Stomach (tissue), 8 donors: ENCODE measurements at regions not wholly inside any gene's neighbourhood (a gene's known extent, or its start where the extent isn't known, plus 50 kb on each side); places are given as distances from the start of the nearest gene placed in this dataset.
A peak's percentile ranks its signal among the peaks of the same experiment; 100 is the strongest.

Experiments used
- DNase-seq, 2 donors: peaks; one replicate each; pipeline versions ENCODE4 v3.0.0 to v3.0.0-alpha.2; 2013 to 2019
- H3K27ac ChIP-seq, 5 donors: fragments of 200-600 bp in 4 of 5; sonication (generic) in 4 of 5; one replicate each; pipeline ENCODE4 v1.5.1; 2013 to 2019; ENCODE audit warnings: mild to moderate bottlenecking in 1 of 5, moderate library complexity in 1 of 5
- H3K27me3 ChIP-seq, 3 donors: fragments of 200-600 bp; sonication (generic); one replicate each; pipeline ENCODE4 v1.5.1; 2017 to 2019; ENCODE audit warnings: mixed run types in 1 of 3
- H3K36me3 ChIP-seq, 4 donors: fragments of 200-600 bp; sonication (generic); 1 replicate in 3 of 4; 2 replicates in 1 of 4; pipeline ENCODE4 v1.5.1; 2016 to 2019
- H3K4me1 ChIP-seq, 4 donors: fragments of 200-600 bp; sonication (generic); one replicate each; pipeline ENCODE4 v1.5.1; 2016 to 2019
- H3K4me3 ChIP-seq, 4 donors: fragments of 200-600 bp; sonication (generic) in 3 of 4; one replicate each; pipeline ENCODE4 v1.5.1; 2016 to 2019; ENCODE audit warnings: mild to moderate bottlenecking in 1 of 4
- H3K9me3 ChIP-seq, 4 donors: fragments of 200-600 bp; sonication (generic); one replicate each; pipeline ENCODE4 v1.5.1; 2016 to 2019
- CTCF ChIP-seq, 7 experiments: fragments of 450-650 bp in 4 of 7; fragments of 200-600 bp in 3 of 7; sonication (generic) in 3 of 7; IDR thresholded peaks; one replicate each; pipeline ENCODE4 v1.5.1; 2016 to 2019; ENCODE audit warnings: antibody characterized with exemption in 7 of 7, control low read depth in 2 of 7, mild to moderate bottlenecking in 1 of 7
- EP300 ChIP-seq: sonication (generic); formaldehyde crosslinking; IDR thresholded peaks from one replicate; pipeline ENCODE4 v1.6.1; 2017; ENCODE audit warnings: antibody characterized with exemption
- POLR2A ChIP-seq, 4 donors: fragments of 450-650 bp; IDR thresholded peaks; one replicate each; pipeline ENCODE4 v1.6.1; 2016; ENCODE audit warnings: antibody characterized with exemption in 4 of 4, control low read depth in 2 of 4, mild to moderate bottlenecking in 1 of 4, moderate library complexity in 1 of 4
- POLR2AphosphoS5 ChIP-seq, 3 donors: sonication (generic); formaldehyde crosslinking; IDR thresholded peaks; one replicate each; pipeline ENCODE4 v1.6.1; 2016; ENCODE audit warnings: antibody characterized with exemption in 3 of 3
- WGBS, 5 donors: extraction: QIAGEN DNeasy Blood & Tissue Kit in 3 of 5; methylation state at CpG; one replicate each; pipeline versions ENCODE4 v1.1.5 to v1.1.7; 2013 to 2018; 5-methylcytosine and 5-hydroxymethylcytosine counted together
- intact Hi-C: fragments of 100-400 bp; cut with DNase I; formaldehyde crosslinking; loops from one replicate; pipeline ENCODE4 v1.15.1; 2023; ENCODE audit warnings: low total_unique reads
- donor health status: healthy with polysubstance abuse.
- donor health status: Bipolar disorder and iron deficiency.
- donor health status: healthy.

DNA sequence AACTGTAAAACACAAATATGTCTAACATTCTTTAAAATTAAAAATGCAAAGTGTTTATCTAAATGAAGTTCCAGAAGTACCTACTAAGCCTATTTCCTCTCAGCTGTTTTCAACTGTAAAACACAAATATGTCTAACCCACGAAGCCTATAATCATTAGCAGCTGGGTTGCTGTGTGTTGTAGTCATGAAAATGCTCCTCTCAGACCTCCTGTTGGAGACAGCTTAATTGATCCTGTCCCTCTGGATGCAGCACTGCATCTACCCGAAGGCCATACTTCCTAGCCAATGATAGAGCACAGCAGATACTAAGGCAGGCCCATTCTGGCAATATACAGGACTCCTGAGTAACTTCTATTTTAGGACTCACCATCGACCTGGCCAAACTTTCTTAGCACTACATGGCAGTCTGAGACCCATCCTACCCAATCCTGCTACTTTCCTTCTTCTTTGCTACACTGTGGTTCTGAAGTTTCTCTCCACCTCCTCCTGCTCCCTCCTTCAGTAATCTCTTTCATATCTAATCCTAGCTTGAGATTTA lies 92.5 kb upstream of the RBBP8 start:
- Histone ChIP-seq H3K27ac (no peak overlapping the region), H3K9me3 (no peaks in the 10 kb centered on the region), H3K27me3 (no peaks in the 10 kb centered on the region), H3K4me3 (no peak overlapping the region), H3K36me3 (no peaks in the 10 kb centered on the region), H3K4me1 (no peaks in the 10 kb centered on the region)
- DNase-seq = no peak
- intact Hi-C loops = no loop called here
- TF ChIP-seq POLR2A (IDR thresholded peaks at IDR 0.05) (no peak), POLR2AphosphoS5 (IDR thresholded peaks at IDR 0.05) (no peak), CTCF (IDR thresholded peaks at IDR 0.05) (no peak), EP300 (no peak)
- 67 to 81% (median 73%) methylated on average over 3 of the region's 3 CpGs for WGBS, 5 donors

DNA sequence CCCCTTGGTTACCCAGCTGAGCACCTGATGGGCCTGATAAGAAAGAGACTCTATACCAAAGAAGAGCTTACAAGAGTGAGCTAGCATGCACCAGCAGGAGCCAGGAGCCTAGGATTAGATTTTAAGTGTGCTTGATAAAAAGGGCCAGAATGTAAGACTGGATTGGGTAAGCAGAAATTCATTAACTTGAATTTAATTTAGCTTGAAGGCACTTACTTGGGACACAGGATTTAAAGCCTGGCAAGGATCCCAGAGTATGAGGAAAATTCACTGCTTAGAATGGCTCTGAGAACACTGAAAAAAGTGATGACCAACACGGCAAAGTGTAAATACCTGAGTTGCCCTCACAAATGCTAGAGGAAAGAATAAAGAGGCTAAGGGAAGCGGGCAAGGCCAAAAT lies 91.3 kb upstream of the RBBP8 start:
- 52 to 76% (median 61%) methylated on average over 2 of the region's 2 CpGs for WGBS, 5 donors
- H3K4me3 ChIP-seq = no peak overlapping the region
- peaks cover 0 to 10% (median 8%) of the 10 kb centered on the region in 4 donors for H3K4me1 ChIP-seq
- TF ChIP-seq POLR2AphosphoS5 (IDR thresholded peaks at IDR 0.05) (no peak), POLR2A (IDR thresholded peaks at IDR 0.05) (no peak), CTCF (IDR thresholded peaks at IDR 0.05) (no peak), EP300 (no peak)
- no peaks in the 10 kb centered on the region for H3K9me3 ChIP-seq
- intact Hi-C loops = no loop called here
- H3K36me3 ChIP-seq = no peaks in the 10 kb centered on the region
- H3K27me3 ChIP-seq = no peaks in the 10 kb centered on the region
- H3K27ac ChIP-seq = no peak overlapping the region
- peak in 1 of 2 donors; percentile 16 for DNase-seq

DNA sequence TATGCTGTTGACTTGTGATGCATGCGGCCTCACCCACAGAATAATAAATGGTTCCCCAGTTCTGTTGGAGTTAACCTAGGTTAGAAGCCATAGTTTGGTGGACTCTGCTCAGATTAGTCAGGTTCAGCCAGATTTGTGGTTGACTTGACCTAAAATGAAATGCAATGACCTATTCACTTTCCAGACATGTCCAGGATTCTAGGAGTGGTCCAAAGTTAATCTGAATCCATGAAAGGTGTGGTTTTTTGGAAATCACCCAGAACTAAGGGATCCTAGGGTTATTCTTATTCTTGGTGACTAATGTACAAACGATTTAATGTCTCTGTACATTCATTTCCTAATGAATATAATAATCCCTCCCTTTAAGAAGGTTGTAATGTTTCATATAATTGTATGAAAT lies 88.9 kb upstream of the RBBP8 start:
- TF ChIP-seq EP300 = no peak
- TF ChIP-seq POLR2A (IDR thresholded peaks at IDR 0.05) = no peak
- peak in 1 of 3 donors; percentile 24 for TF ChIP-seq POLR2AphosphoS5 (IDR thresholded peaks at IDR 0.05)
- TF ChIP-seq CTCF (IDR thresholded peaks at IDR 0.05) = no peak
- DNase-seq = no peak
- Histone ChIP-seq H3K27ac (no peak overlapping the region), H3K27me3 (no peaks in the 10 kb centered on the region), H3K36me3 (no peaks in the 10 kb centered on the region), H3K9me3 (no peaks in the 10 kb centered on the region), H3K4me1 (peaks cover 6 to 33% (median 23%) of the 10 kb centered on the region in 4 donors), H3K4me3 (no peak overlapping the region)
- whole genome bisulfite sequencing, 5 donors = 61 to 72% (median 63%) methylated on average over 2 of the region's 2 CpGs
- intact Hi-C loops = no loop called here

GRCh38 chr18:22844628-22845027 lies 88.5 kb upstream of the RBBP8 start:
- Histone ChIP-seq H3K4me1 (peaks cover 6 to 33% (median 23%) of the 10 kb centered on the region in 4 donors), H3K27ac (no peak overlapping the region), H3K4me3 (no peak overlapping the region), H3K36me3 (no peaks in the 10 kb centered on the region), H3K9me3 (no peaks in the 10 kb centered on the region), H3K27me3 (no peaks in the 10 kb centered on the region)
- TF ChIP-seq CTCF (IDR thresholded peaks at IDR 0.05) = no peak
- TF ChIP-seq EP300 = no peak
- no peak for TF ChIP-seq POLR2A (IDR thresholded peaks at IDR 0.05)
- TF ChIP-seq POLR2AphosphoS5 (IDR thresholded peaks at IDR 0.05) = no peak
- 84 to 89% (median 88%) methylated on average over 2 of the region's 2 CpGs for WGBS, 5 donors
- DNase-seq = no peak
- intact Hi-C loops = no loop called here
